HG02981 (cell line): ENCODE measurements at regions not wholly inside any gene's neighbourhood (a gene's known extent, or its start where the extent isn't known, plus 50 kb on each side); places are given as distances from the start of the nearest gene placed in this dataset.
"Not testable (repeated sequence)": the region's sequence is repeated elsewhere in the genome, so short reads cannot be mapped to it uniquely, and the experiment has no call there.

ENCODE experiments used
- ATAC-seq: cut with Tn5 transposase; IDR thresholded peaks from one replicate; pipeline ENCODE4 v1.9.1; 2021; ENCODE audit warnings: mild to moderate bottlenecking, moderate library complexity; ENCODE audit not compliant: unreplicated experiment

GRCh38 chr1:82367456-82367855 is 566.7 kb downstream of the ADGRL2 start:
- ATAC-seq, result no peak

- no peak for ATAC-seq
Measured at GRCh38 chr1:82366689-82367088, 566.0 kb downstream of the ADGRL2 start.

GRCh38 chr1:82359541-82359940 is 558.8 kb downstream of the ADGRL2 start:
- ATAC-seq, result not testable (repeated sequence)

GRCh38 chr1:82358706-82359105 is 558.0 kb downstream of the ADGRL2 start:
- ATAC-seq, result not testable (repeated sequence)

GRCh38 chr1:82354546-82354945 is 553.8 kb downstream of the ADGRL2 start:
- ATAC-seq, result not testable (repeated sequence)

- no peak for ATAC-seq
Measured at GRCh38 chr1:82348487-82348886, 547.8 kb downstream of the ADGRL2 start.

GRCh38 chr1:82346141-82346540 is 545.4 kb downstream of the ADGRL2 start:
- no peak for ATAC-seq

GRCh38 chr1:82343381-82343780 is 542.6 kb downstream of the ADGRL2 start:
- no peak for ATAC-seq

- ATAC-seq, result peak; percentile 57
Measured at GRCh38 chr1:82337635-82338034, 536.9 kb downstream of the ADGRL2 start.

GRCh38 chr1:82330330-82330729 is 529.6 kb downstream of the ADGRL2 start:
- ATAC-seq, result no peak

- ATAC-seq, result no peak
Measured at GRCh38 chr1:82329226-82329625, 528.5 kb downstream of the ADGRL2 start.

- no peak for ATAC-seq
Measured at GRCh38 chr1:82323144-82323841, 522.6 kb downstream of the ADGRL2 start.

- no peak for ATAC-seq
Measured at GRCh38 chr1:82321794-82322193, 521.1 kb downstream of the ADGRL2 start.

- no peak for ATAC-seq
Measured at GRCh38 chr1:82319546-82319945, 518.8 kb downstream of the ADGRL2 start.

GRCh38 chr1:82318921-82319320 is 518.2 kb downstream of the ADGRL2 start:
- ATAC-seq, result no peak

- no peak for ATAC-seq
Measured at GRCh38 chr1:82318265-82318664, 517.5 kb downstream of the ADGRL2 start.

GRCh38 chr1:82317671-82318070 is 516.9 kb downstream of the ADGRL2 start:
- no peak for ATAC-seq

- no peak for ATAC-seq
Measured at GRCh38 chr1:82299656-82300055, 498.9 kb downstream of the ADGRL2 start.

GRCh38 chr1:82299056-82299455 is 498.3 kb downstream of the ADGRL2 start:
- no peak for ATAC-seq

- no peak for ATAC-seq
Measured at GRCh38 chr1:82297139-82297896, 496.6 kb downstream of the ADGRL2 start.

GRCh38 chr1:82287556-82287955 is 486.8 kb downstream of the ADGRL2 start:
- ATAC-seq, result no peak

- ATAC-seq, result no peak
Measured at GRCh38 chr1:82284213-82284612, 483.5 kb downstream of the ADGRL2 start.
